Vagina (tissue), 2 donors: ENCODE measurements at regions not wholly inside any gene's neighbourhood (a gene's known extent, or its start where the extent isn't known, plus 50 kb on each side); places are given as distances from the start of the nearest gene placed in this dataset.

Experiments
- CTCF ChIP-seq, 3 experiments: fragments of 450-650 bp in 2 of 3; fragments of 200-600 bp in 1 of 3; sonication (generic) in 1 of 3; IDR thresholded peaks; one replicate each; pipeline ENCODE4 v1.5.1; 2017 to 2019; ENCODE audit warnings: antibody characterized with exemption in 3 of 3, mild to moderate bottlenecking in 2 of 3, moderate library complexity in 2 of 3
- POLR2A ChIP-seq, 2 donors: fragments of 450-650 bp; IDR thresholded peaks; one replicate each; pipeline ENCODE4 v1.6.1; 2017; ENCODE audit warnings: antibody characterized with exemption in 2 of 2, mild to moderate bottlenecking in 2 of 2, moderate library complexity in 2 of 2

- TF ChIP-seq POLR2A (IDR thresholded peaks at IDR 0.05) (no peak), CTCF (IDR thresholded peaks at IDR 0.05) (no peak)
Measured at GRCh38 chr1:184860985-184861754, 106.5 kb upstream of the EDEM3 start.
